ENCODE measurements at regions not wholly inside any gene's neighbourhood (a gene's known extent, or its start where the extent isn't known, plus 50 kb on each side); places are given as distances from the start of the nearest gene placed in this dataset.

- intact Hi-C loops (cut with micrococcal nuclease; ENCODE audit: unreplicated experiment), result no loop called here
- H3K79me2 ChIP-seq (ENCODE audit: control insufficient read depth, insufficient read depth, low read length), result no peaks in the 10 kb centered on the region
- DNase-seq (ENCODE audit: low read depth, low spot score) (no peak), FAIRE-seq (no peak), ATAC-seq (0 out of 3 replicates have a peak, but pooled peaks have one; percentile 28)
- WGBS (ENCODE audit: insufficient coverage, insufficient replicate concordance, low lambda C conversion rate, missing lambda C conversion rate), result 23% methylated on average over 10 of the region's 10 CpGs
- TF ChIP-seq ZBED1 (IDR thresholded peaks at IDR 0.05; ENCODE audit: borderline replicate concordance), result no peak
- no peak for TF ChIP-seq CUX1 (IDR thresholded peaks at IDR 0.05; ENCODE audit: insufficient replicate concordance, low read depth, low read length)
- TF ChIP-seq REST (IDR thresholded peaks at IDR 0.05; ENCODE audit: low read depth, low read length), result peak; percentile 86
- H3K27ac ChIP-seq (ENCODE audit: control insufficient read depth, insufficient read depth), result no peak overlapping the region
- no peaks in the 10 kb centered on the region for H3K36me3 ChIP-seq (ENCODE audit: control insufficient read depth in 2 of 2, insufficient read depth in 2 of 2, low read length in 1 of 2)
- no peak overlapping the region for H2AFZ ChIP-seq (ENCODE audit: control insufficient read depth, low read depth, low read length)
- H3K9me3 ChIP-seq (replicated peaks; ENCODE audit: control insufficient read depth, insufficient read depth, low read length), result no peaks in the 10 kb centered on the region
- no peaks in the 10 kb centered on the region for H4K20me1 ChIP-seq (ENCODE audit: control insufficient read depth, insufficient read depth)
- no peak overlapping the region for H3K4me3 ChIP-seq
- ChIA-PET RAD21 (ENCODE audit: unreplicated experiment) (no interaction called here), POLR2A (no interaction called here), CTCF (no interaction called here), SMC1A (ENCODE audit: uncharacterized antibody, unreplicated experiment) (no interaction called here)
- H3K4me1 ChIP-seq (ENCODE audit: control insufficient read depth, insufficient read depth, low read length), result no peaks in the 10 kb centered on the region
- BruUV-seq (replicated peaks), result no TSS peak
- H3K27me3 ChIP-seq (replicated peaks in 1 of 2; ENCODE audit: control insufficient read depth in 2 of 2, insufficient read depth in 2 of 2, low read length in 1 of 2), result no peaks in the 10 kb centered on the region; a peak in 2 of 4 replicates
- in situ Hi-C loops (cut with MboI), result no loop called here
- no peak overlapping the region for H3K4me2 ChIP-seq (ENCODE audit: control insufficient read depth, insufficient read depth)
- H3K9ac ChIP-seq (ENCODE audit: control insufficient read depth, insufficient read depth, low read length), result no peak overlapping the region
Observed at GRCh38 chr2:71856773-71857525, 290.7 kb downstream of the CYP26B1 start.

Data from GM12878 (cell line).